Liver (tissue), 8 donors: ENCODE measurements at regions not wholly inside any gene's neighbourhood (a gene's known extent, or its start where the extent isn't known, plus 50 kb on each side); places are given as distances from the start of the nearest gene placed in this dataset.

Experiments used
- DNase-seq: peaks from one replicate; pipeline ENCODE4 v3.0.0-alpha.2; 2017; ENCODE audit warnings: low spot score
- H3K27ac ChIP-seq, 2 donors: one replicate each; pipeline ENCODE4 v1.7.0; 2013; ENCODE audit warnings: inconsistent platforms in 2 of 2, low read length in 2 of 2, control low read depth in 1 of 2, low read depth in 1 of 2, mild to moderate bottlenecking in 1 of 2
- H3K27me3 ChIP-seq, 4 donors: one replicate each; pipeline versions ENCODE4 v1.6.1 to v1.7.0; 2013; ENCODE audit warnings: low read length in 3 of 4, inconsistent platforms in 1 of 4, mild to moderate bottlenecking in 1 of 4, moderate library complexity in 1 of 4; ENCODE audit not compliant: control insufficient read depth in 4 of 4, insufficient read depth in 4 of 4
- H3K36me3 ChIP-seq, 4 donors: one replicate each; pipeline versions ENCODE4 v1.6.1 to v1.7.0; 2013; ENCODE audit warnings: low read length in 3 of 4, mild to moderate bottlenecking in 3 of 4, low read depth in 1 of 4, moderate library complexity in 1 of 4; ENCODE audit not compliant: control insufficient read depth in 4 of 4, insufficient read depth in 3 of 4
- H3K4me1 ChIP-seq, 4 donors: one replicate each; pipeline versions ENCODE4 v1.6.1 to v1.7.0; 2013; ENCODE audit warnings: low read length in 3 of 4, mild to moderate bottlenecking in 3 of 4, moderate library complexity in 1 of 4; ENCODE audit not compliant: control insufficient read depth in 4 of 4, insufficient read depth in 4 of 4
- H3K4me3 ChIP-seq, 3 donors: one replicate each; pipeline versions ENCODE4 v1.6.1 to v1.7.0; 2013; ENCODE audit warnings: low read length in 3 of 3, control low read depth in 1 of 3, low read depth in 1 of 3, mild to moderate bottlenecking in 1 of 3
- H3K9ac ChIP-seq, 2 donors: one replicate each; pipeline ENCODE4 v1.7.0; 2013; ENCODE audit warnings: low read length in 2 of 2, mild to moderate bottlenecking in 2 of 2, moderate library complexity in 2 of 2, control low read depth in 1 of 2, low read depth in 1 of 2
- H3K9me3 ChIP-seq, 4 donors: one replicate each; pipeline versions ENCODE4 v1.6.1 to v1.7.0; 2013; ENCODE audit warnings: low read length in 3 of 4; ENCODE audit not compliant: control insufficient read depth in 4 of 4
- EGR1 ChIP-seq, 2 donors: IDR thresholded peaks; 2 replicates each; pipeline ENCODE4 v1.6.1; 2016 to 2018; ENCODE audit warnings: antibody characterized with exemption in 2 of 2, low read depth in 2 of 2
- FOXA1 ChIP-seq: IDR thresholded peaks from 2 replicates; pipeline ENCODE4 v1.6.1; 2016; ENCODE audit warnings: antibody characterized with exemption
- FOXA2 ChIP-seq: IDR thresholded peaks from 2 replicates; pipeline ENCODE4 v1.6.1; 2016; ENCODE audit warnings: antibody characterized with exemption
- HNF4G ChIP-seq: IDR thresholded peaks from 2 replicates; pipeline ENCODE4 v1.6.1; 2016; ENCODE audit warnings: antibody characterized with exemption
- JUND ChIP-seq, 2 donors: IDR thresholded peaks; 2 replicates each; pipeline ENCODE4 v1.6.1; 2016; ENCODE audit warnings: antibody characterized with exemption in 2 of 2
- MAX ChIP-seq: IDR thresholded peaks from 2 replicates; pipeline ENCODE4 v1.6.1; 2016; ENCODE audit warnings: antibody characterized with exemption
- NR2F2 ChIP-seq: IDR thresholded peaks from 2 replicates; pipeline ENCODE4 v1.6.1; 2016; ENCODE audit warnings: antibody characterized with exemption
- RXRA ChIP-seq, 2 donors: IDR thresholded peaks; 2 replicates each; pipeline ENCODE4 v1.6.1; 2017 to 2018; ENCODE audit warnings: antibody characterized with exemption in 2 of 2, mild to moderate bottlenecking in 1 of 2
- SP1 ChIP-seq: IDR thresholded peaks from 2 replicates; pipeline ENCODE4 v1.6.1; 2018; ENCODE audit warnings: antibody characterized with exemption, mild to moderate bottlenecking
- TAF1 ChIP-seq: conservative IDR thresholded peaks from 2 replicates; pipeline ENCODE4 v1.6.1; 2016; ENCODE audit warnings: antibody characterized with exemption, mild to moderate bottlenecking
- YY1 ChIP-seq: IDR thresholded peaks from 2 replicates; pipeline ENCODE4 v1.6.1; 2016; ENCODE audit warnings: antibody characterized with exemption, mild to moderate bottlenecking
- WGBS: extraction: QIAGEN DNeasy Blood & Tissue Kit; methylation state at CpG from one replicate; pipeline ENCODE4 v1.1.7; 2013; 5-methylcytosine and 5-hydroxymethylcytosine counted together
- TF ChIP-seq, protein P1 (sequence below): fragments of 150-350 bp; IDR thresholded peaks from 2 replicates; pipeline ENCODE4 v1.5.1; 2017; ENCODE audit warnings: improper control_type of control experiment, low read depth, low read length; ENCODE audit not compliant: missing input control
- TF ChIP-seq, protein P2 (sequence below): IDR thresholded peaks from 2 replicates; pipeline ENCODE4 v1.6.1; 2016; ENCODE audit warnings: antibody characterized with exemption
- donor health status: healthy.
- donor health status: healthy.
- donor health status: healthy.
- donor health status: healthy.
- donor health status: healthy.

DNA sequence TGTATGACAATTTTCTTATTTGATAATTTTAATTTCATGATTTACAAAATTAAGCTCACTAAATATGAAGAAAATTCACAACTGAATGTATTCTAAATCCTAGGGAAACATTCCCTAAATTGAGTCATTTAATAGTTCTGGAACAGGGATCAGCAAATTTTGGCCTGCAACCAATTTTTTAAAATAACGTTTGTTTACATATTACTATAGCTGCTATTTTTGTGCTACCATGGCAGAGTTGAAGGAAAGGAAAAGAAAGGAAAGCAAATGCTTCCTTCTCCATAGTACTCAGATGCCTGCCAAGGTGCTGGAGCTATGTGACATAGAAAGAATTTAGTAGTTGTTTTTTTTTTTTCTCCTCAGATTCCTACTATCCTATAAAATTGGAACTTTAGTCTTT, 1307.7 kb upstream of the LRRTM3 start:
- Histone ChIP-seq H3K9me3 (peaks cover 0 to 6% (median 4%) of the 10 kb centered on the region in 4 donors), H3K27me3 (no peaks in the 10 kb centered on the region), H3K4me3 (no peak overlapping the region), H3K27ac (no peak overlapping the region), H3K36me3 (no peaks in the 10 kb centered on the region), H3K4me1 (no peaks in the 10 kb centered on the region), H3K9ac (no peak overlapping the region)
- DNase-seq, result no peak
- TF ChIP-seq MAX (no peak), EGR1 (IDR thresholded peaks at IDR 0.05; ENCODE audit: low read depth in 2 of 2) (no peak), FOXA2 (no peak), JUND (IDR thresholded peaks at IDR 0.05) (no peak), TAF1 (no peak), FOXA1 (no peak), HNF4G (no peak)
- TF ChIP-seq, protein P1, sequence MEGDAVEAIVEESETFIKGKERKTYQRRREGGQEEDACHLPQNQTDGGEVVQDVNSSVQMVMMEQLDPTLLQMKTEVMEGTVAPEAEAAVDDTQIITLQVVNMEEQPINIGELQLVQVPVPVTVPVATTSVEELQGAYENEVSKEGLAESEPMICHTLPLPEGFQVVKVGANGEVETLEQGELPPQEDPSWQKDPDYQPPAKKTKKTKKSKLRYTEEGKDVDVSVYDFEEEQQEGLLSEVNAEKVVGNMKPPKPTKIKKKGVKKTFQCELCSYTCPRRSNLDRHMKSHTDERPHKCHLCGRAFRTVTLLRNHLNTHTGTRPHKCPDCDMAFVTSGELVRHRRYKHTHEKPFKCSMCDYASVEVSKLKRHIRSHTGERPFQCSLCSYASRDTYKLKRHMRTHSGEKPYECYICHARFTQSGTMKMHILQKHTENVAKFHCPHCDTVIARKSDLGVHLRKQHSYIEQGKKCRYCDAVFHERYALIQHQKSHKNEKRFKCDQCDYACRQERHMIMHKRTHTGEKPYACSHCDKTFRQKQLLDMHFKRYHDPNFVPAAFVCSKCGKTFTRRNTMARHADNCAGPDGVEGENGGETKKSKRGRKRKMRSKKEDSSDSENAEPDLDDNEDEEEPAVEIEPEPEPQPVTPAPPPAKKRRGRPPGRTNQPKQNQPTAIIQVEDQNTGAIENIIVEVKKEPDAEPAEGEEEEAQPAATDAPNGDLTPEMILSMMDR, result no peak
- 66% methylated on average over 1 of the region's 1 CpG for WGBS

DNA sequence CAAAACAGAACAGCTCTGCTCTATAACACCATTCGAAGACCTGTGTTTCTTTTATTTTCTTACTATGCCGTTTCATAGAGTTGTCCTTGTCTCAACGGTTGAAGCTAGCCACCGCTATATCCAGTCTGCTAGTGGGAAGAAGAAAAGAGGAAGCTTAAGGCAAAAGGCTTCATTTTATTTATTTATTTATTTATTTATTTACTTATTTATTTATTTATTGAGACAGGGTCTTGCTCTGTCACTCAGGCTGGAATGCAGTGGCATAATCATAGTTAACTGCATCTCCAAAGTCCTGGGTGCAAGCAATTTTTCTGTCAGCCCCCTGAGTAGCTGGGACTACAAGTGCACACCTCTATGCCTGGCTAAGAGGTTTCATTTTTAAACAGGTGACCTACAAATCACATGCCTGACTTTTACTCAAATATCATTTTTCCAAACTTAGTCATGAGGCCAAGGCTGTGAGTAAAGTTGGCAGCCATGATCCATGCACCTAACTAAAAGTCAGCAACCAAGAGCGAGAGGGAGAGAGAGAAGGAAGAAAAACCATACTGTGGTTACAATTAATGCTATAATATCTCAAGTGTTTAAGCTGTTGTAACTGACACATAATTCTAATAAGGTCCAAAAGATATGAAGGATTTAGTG, 1305.3 kb upstream of the LRRTM3 start:
- no peak for DNase-seq
- no peaks in the 10 kb centered on the region for H3K4me1 ChIP-seq
- TF ChIP-seq FOXA2, result no peak
- TF ChIP-seq, protein P2, sequence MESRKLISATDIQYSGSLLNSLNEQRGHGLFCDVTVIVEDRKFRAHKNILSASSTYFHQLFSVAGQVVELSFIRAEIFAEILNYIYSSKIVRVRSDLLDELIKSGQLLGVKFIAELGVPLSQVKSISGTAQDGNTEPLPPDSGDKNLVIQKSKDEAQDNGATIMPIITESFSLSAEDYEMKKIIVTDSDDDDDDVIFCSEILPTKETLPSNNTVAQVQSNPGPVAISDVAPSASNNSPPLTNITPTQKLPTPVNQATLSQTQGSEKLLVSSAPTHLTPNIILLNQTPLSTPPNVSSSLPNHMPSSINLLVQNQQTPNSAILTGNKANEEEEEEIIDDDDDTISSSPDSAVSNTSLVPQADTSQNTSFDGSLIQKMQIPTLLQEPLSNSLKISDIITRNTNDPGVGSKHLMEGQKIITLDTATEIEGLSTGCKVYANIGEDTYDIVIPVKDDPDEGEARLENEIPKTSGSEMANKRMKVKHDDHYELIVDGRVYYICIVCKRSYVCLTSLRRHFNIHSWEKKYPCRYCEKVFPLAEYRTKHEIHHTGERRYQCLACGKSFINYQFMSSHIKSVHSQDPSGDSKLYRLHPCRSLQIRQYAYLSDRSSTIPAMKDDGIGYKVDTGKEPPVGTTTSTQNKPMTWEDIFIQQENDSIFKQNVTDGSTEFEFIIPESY, result no peak
- no peak for TF ChIP-seq EGR1 (IDR thresholded peaks at IDR 0.05; ENCODE audit: low read depth in 2 of 2)
- no peak for TF ChIP-seq HNF4G
- TF ChIP-seq FOXA1, result no peak
- no peak for TF ChIP-seq NR2F2
- no peak for TF ChIP-seq YY1
- TF ChIP-seq, protein P1, result no peak
- no peak for TF ChIP-seq SP1
- TF ChIP-seq RXRA (IDR thresholded peaks at IDR 0.05), result no peak
- H3K27me3 ChIP-seq, result no peaks in the 10 kb centered on the region
- 97% methylated on average over 5 of the region's 5 CpGs for WGBS
- no peak overlapping the region for H3K4me3 ChIP-seq
- no peaks in the 10 kb centered on the region for H3K9me3 ChIP-seq
- H3K9ac ChIP-seq, result no peak overlapping the region
- H3K27ac ChIP-seq, result no peak overlapping the region
- no peaks in the 10 kb centered on the region for H3K36me3 ChIP-seq
